Upper lobe of left lung (tissue), 6 donors: ENCODE measurements at regions not wholly inside any gene's neighbourhood (a gene's known extent, or its start where the extent isn't known, plus 50 kb on each side); places are given as distances from the start of the nearest gene placed in this dataset.
"Not testable (repeated sequence)": the region's sequence is repeated elsewhere in the genome, so short reads cannot be mapped to it uniquely, and the experiment has no call there.

Experiments used
- ATAC-seq, 2 donors: fragments of 200-7000 bp; cut with Tn5 transposase; one replicate each; pipeline ENCODE4 v1.9.1; 2022; ENCODE audit warnings: mild to moderate bottlenecking in 2 of 2, moderate library complexity in 2 of 2; ENCODE audit not compliant: low FRiP score in 2 of 2
- DNase-seq, 2 donors: peaks; one replicate each; pipeline ENCODE4 v3.0.0-alpha.2; 2019 to 2020
- H3K27ac ChIP-seq, 4 donors: fragments of 200-600 bp; sonication (generic); one replicate each; pipeline ENCODE4 v1.5.1; 2016 to 2019
- H3K27me3 ChIP-seq, 4 donors: fragments of 200-600 bp; sonication (generic); one replicate each; pipeline ENCODE4 v1.5.1; 2017 to 2019
- H3K36me3 ChIP-seq, 4 donors: fragments of 200-600 bp; sonication (generic); one replicate each; pipeline ENCODE4 v1.5.1; 2016 to 2019
- H3K4me1 ChIP-seq, 4 donors: fragments of 200-600 bp; sonication (generic); one replicate each; pipeline ENCODE4 v1.5.1; 2018 to 2019
- H3K4me3 ChIP-seq, 4 donors: fragments of 200-600 bp; sonication (generic); one replicate each; pipeline ENCODE4 v1.5.1; 2017 to 2019; ENCODE audit warnings: mild to moderate bottlenecking in 2 of 4, moderate library complexity in 1 of 4
- H3K9me3 ChIP-seq, 4 donors: fragments of 200-600 bp; sonication (generic); one replicate each; pipeline ENCODE4 v1.5.1; 2018 to 2019
- CTCF ChIP-seq, 6 experiments: fragments of 450-650 bp in 4 of 6; fragments of 200-600 bp in 2 of 6; sonication (generic) in 2 of 6; IDR thresholded peaks; one replicate each; pipeline ENCODE4 v1.5.1; 2016 to 2019; ENCODE audit warnings: antibody characterized with exemption in 6 of 6
- EP300 ChIP-seq, 4 donors: sonication (generic); formaldehyde crosslinking; IDR thresholded peaks; one replicate each; pipeline ENCODE4 v1.5.1; 2017; ENCODE audit warnings: antibody characterized with exemption in 4 of 4, control low read depth in 2 of 4
- POLR2A ChIP-seq, 4 donors: fragments of 450-650 bp; IDR thresholded peaks; one replicate each; pipeline ENCODE4 v1.5.1; 2016 to 2017; ENCODE audit warnings: antibody characterized with exemption in 4 of 4, mild to moderate bottlenecking in 2 of 4
- POLR2AphosphoS5 ChIP-seq, 2 donors: sonication (generic); formaldehyde crosslinking; IDR thresholded peaks; one replicate each; pipeline ENCODE4 v1.5.1; 2017; ENCODE audit warnings: antibody characterized with exemption in 2 of 2
- WGBS, 2 donors: methylation state at CpG; one replicate each; pipeline ENCODE4 v1.1.5; 2017 to 2018; 5-methylcytosine and 5-hydroxymethylcytosine counted together
- donor health status: DM: no; HTN: no; CAD: no; lungs with moderate emphysema.
- donor health status: DM: no; HTN: yes; CAD: no; lungs with severe emphysema.

GRCh38 chr1:118809586-118809985 is 178.6 kb downstream of the TBX15 start:
- Histone ChIP-seq H3K9me3 (no peaks in the 10 kb centered on the region), H3K27ac (no peak overlapping the region), H3K4me3 (no peak overlapping the region), H3K4me1 (no peaks in the 10 kb centered on the region), H3K27me3 (no peaks in the 10 kb centered on the region), H3K36me3 (no peaks in the 10 kb centered on the region)
- TF ChIP-seq CTCF (IDR thresholded peaks at IDR 0.05) (no peak), POLR2A (IDR thresholded peaks at IDR 0.05) (no peak), POLR2AphosphoS5 (IDR thresholded peaks at IDR 0.05) (no peak), EP300 (IDR thresholded peaks at IDR 0.05) (no peak)
- 79 to 96% methylated on average over 4 of the region's 4 CpGs for WGBS, 2 donors
- DNase-seq, result no peak
- ATAC-seq, result no peak

- WGBS, 2 donors, result 73 to 76% methylated on average over 5 of the region's 5 CpGs
- ATAC-seq, H3K27ac ChIP-seq, H3K4me1 ChIP-seq, H3K27me3 ChIP-seq, H3K4me3 ChIP-seq, DNase-seq, H3K9me3 ChIP-seq, H3K36me3 ChIP-seq: not testable (repeated sequence)
These were observed 185.0 kb downstream of the TBX15 start for GRCh38 chr1:118803128-118803527.

- DNase-seq (no peak), ATAC-seq (no peak)
- WGBS, 2 donors, result 45 to 61% methylated on average over 2 of the region's 2 CpGs
- TF ChIP-seq POLR2AphosphoS5 (IDR thresholded peaks at IDR 0.05) (no peak), EP300 (IDR thresholded peaks at IDR 0.05) (no peak), CTCF (IDR thresholded peaks at IDR 0.05) (no peak), POLR2A (IDR thresholded peaks at IDR 0.05) (no peak)
- Histone ChIP-seq H3K36me3 (no peaks in the 10 kb centered on the region), H3K27me3 (no peaks in the 10 kb centered on the region), H3K9me3 (peaks cover 0 to 17% (median 11%) of the 10 kb centered on the region in 4 donors), H3K4me3 (no peak overlapping the region), H3K27ac (no peak overlapping the region), H3K4me1 (no peaks in the 10 kb centered on the region)
These were observed 196.9 kb downstream of the TBX15 start for GRCh38 chr1:118791094-118791691.

GRCh38 chr1:118788463-118788862 is 199.7 kb downstream of the TBX15 start:
- no peaks in the 10 kb centered on the region for H3K27me3 ChIP-seq
- TF ChIP-seq CTCF (IDR thresholded peaks at IDR 0.05), result no peak
- no peak for TF ChIP-seq EP300 (IDR thresholded peaks at IDR 0.05)
- TF ChIP-seq POLR2AphosphoS5 (IDR thresholded peaks at IDR 0.05), result no peak
- no peak for TF ChIP-seq POLR2A (IDR thresholded peaks at IDR 0.05)
- H3K4me3 ChIP-seq, result no peak overlapping the region
- DNase-seq, result no peak
- no peaks in the 10 kb centered on the region for H3K4me1 ChIP-seq
- H3K9me3 ChIP-seq, result peaks cover 0 to 17% (median 11%) of the 10 kb centered on the region in 4 donors
- no peak for ATAC-seq
- H3K27ac ChIP-seq, result no peak overlapping the region
- 75% methylated on average over 1 of the region's 1 CpG; no CpG with 5 or more reads in 1 of the 2 donors for WGBS, 2 donors
- H3K36me3 ChIP-seq, result no peaks in the 10 kb centered on the region

- DNase-seq, result no peak
- Histone ChIP-seq H3K36me3 (no peaks in the 10 kb centered on the region), H3K4me1 (no peaks in the 10 kb centered on the region), H3K27ac (no peak overlapping the region), H3K9me3 (peaks cover 0 to 13% (median 11%) of the 10 kb centered on the region in 4 donors), H3K4me3 (no peak overlapping the region), H3K27me3 (no peaks in the 10 kb centered on the region)
- ATAC-seq, result no peak
- TF ChIP-seq CTCF (IDR thresholded peaks at IDR 0.05), result no peak
- no peak for TF ChIP-seq POLR2AphosphoS5 (IDR thresholded peaks at IDR 0.05)
- no peak for TF ChIP-seq POLR2A (IDR thresholded peaks at IDR 0.05)
- no peak for TF ChIP-seq EP300 (IDR thresholded peaks at IDR 0.05)
- 71 to 77% methylated on average over 4 of the region's 4 CpGs for WGBS, 2 donors
These were observed 201.5 kb downstream of the TBX15 start for GRCh38 chr1:118786454-118787155.
